Dedifferentiated amniotic fluid mesenchymal stem cell (primary cell): ENCODE measurements at regions not wholly inside any gene's neighbourhood (a gene's known extent, or its start where the extent isn't known, plus 50 kb on each side); places are given as distances from the start of the nearest gene placed in this dataset.

Experiments
- DNase-seq: peaks from one replicate; pipeline ENCODE4 v3.0.0-alpha.2; 2016; ENCODE audit errors: extremely low spot score

- DNase-seq = no peak
Measured at GRCh38 chr4:65126200-65126599, 544.1 kb downstream of the EPHA5 start.

- DNase-seq = no peak
Measured at GRCh38 chr4:65120287-65120686, 550.0 kb downstream of the EPHA5 start.

- DNase-seq = no peak
Measured at GRCh38 chr4:65102419-65102818, 567.9 kb downstream of the EPHA5 start.

GRCh38 chr4:65096630-65097029 is 573.7 kb downstream of the EPHA5 start:
- DNase-seq = no peak

- peak; percentile 23 for DNase-seq
Measured at GRCh38 chr4:65089666-65090065, 580.6 kb downstream of the EPHA5 start.

- DNase-seq = no peak
Measured at GRCh38 chr4:65083076-65083475, 587.2 kb downstream of the EPHA5 start.

GRCh38 chr4:65071564-65071963 is 598.7 kb downstream of the EPHA5 start:
- DNase-seq = no peak

- DNase-seq = no peak
Measured at GRCh38 chr4:65069177-65069576, 601.1 kb downstream of the EPHA5 start.

- DNase-seq = no peak
Measured at GRCh38 chr4:65066106-65066505, 604.2 kb downstream of the EPHA5 start.

GRCh38 chr4:65063601-65064000 is 606.7 kb downstream of the EPHA5 start:
- DNase-seq = no peak

- no peak for DNase-seq
Measured at GRCh38 chr4:65050786-65051185, 619.5 kb downstream of the EPHA5 start.

GRCh38 chr4:65046192-65047133 is 623.8 kb downstream of the EPHA5 start:
- peak; percentile 58 for DNase-seq

- no peak for DNase-seq
Measured at GRCh38 chr4:65033899-65034298, 624.6 kb upstream of the TECRL start.

- no peak for DNase-seq
Measured at GRCh38 chr4:65028592-65028991, 619.3 kb upstream of the TECRL start.

GRCh38 chr4:65023883-65024670 is 614.8 kb upstream of the TECRL start:
- DNase-seq = no peak

- DNase-seq = no peak
Measured at GRCh38 chr4:65023081-65023480, 613.8 kb upstream of the TECRL start.

- no peak for DNase-seq
Measured at GRCh38 chr4:65021737-65022136, 612.5 kb upstream of the TECRL start.

- DNase-seq = no peak
Measured at GRCh38 chr4:65021149-65021548, 611.9 kb upstream of the TECRL start.

- DNase-seq = no peak
Measured at GRCh38 chr4:65019775-65020174, 610.5 kb upstream of the TECRL start.

GRCh38 chr4:65018313-65018712 is 609.1 kb upstream of the TECRL start:
- DNase-seq = no peak

- no peak for DNase-seq
Measured at GRCh38 chr4:65014078-65014477, 604.8 kb upstream of the TECRL start.

- DNase-seq = peak; percentile 48
Measured at GRCh38 chr4:65007841-65008439, 598.7 kb upstream of the TECRL start.
